NOMO-1 treated with DMSO at 0.1 percent for 48 hours (cell line): ENCODE measurements at regions not wholly inside any gene's neighbourhood (a gene's known extent, or its start where the extent isn't known, plus 50 kb on each side); places are given as distances from the start of the nearest gene placed in this dataset.

Experiments
- DNase-seq: peaks from one replicate; lab custom pipeline; 2025; ENCODE audit not compliant: unreplicated experiment; lab: John Stamatoyannopoulos, UW

DNA sequence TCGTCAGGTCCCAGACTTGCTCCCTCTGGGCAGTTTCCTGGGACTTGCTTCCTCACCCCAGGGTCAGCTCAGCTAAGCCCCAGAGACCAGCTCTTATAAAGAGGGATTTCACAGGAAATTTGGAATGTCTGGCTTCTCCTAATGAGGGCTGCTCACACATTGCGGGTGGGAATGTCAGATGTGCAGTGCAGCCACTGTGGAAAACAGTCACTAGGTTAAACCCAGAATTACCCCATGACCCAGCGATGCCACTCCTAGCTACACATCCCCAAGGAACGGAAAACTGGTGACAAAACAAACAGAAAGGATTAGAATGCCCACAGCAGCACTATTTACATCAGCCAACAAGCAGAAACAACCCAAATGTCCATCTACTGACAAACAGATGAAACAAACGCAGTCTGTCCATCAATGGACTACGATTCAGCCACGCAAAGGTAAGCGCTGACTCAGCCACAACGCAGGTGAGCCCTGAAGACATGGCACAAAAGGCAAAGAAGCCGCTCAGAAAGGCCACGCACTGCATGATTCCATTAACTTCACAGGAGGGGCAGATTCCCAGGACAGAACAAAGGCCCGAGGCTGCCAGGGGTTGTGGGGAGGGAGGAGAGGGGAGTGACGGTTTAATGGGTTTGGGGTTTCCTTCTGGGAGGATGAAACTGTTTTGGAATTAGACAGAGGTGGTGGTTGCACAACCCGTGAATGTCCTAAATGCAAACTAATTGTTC lies 63.0 kb downstream of the NCOR2 start:
- no peak for DNase-seq

DNA sequence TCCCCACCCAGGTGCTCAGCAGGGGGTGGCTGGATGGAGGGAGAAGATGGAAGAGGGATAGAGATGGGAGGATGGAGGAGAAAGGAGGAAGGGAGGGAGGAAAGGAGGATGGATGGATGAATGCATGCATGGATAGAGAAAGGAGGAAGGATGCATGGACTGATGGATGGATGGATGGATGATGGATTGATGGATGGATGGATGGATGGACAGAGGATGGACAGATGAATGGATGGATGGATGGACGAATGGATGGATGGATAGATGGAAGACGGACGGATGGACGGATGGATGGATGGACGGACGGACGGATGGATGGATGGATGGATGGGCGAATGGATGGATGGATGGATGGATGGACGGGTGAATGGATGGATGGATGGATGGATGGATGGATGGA lies 64.1 kb downstream of the NCOR2 start:
- no peak for DNase-seq

DNA sequence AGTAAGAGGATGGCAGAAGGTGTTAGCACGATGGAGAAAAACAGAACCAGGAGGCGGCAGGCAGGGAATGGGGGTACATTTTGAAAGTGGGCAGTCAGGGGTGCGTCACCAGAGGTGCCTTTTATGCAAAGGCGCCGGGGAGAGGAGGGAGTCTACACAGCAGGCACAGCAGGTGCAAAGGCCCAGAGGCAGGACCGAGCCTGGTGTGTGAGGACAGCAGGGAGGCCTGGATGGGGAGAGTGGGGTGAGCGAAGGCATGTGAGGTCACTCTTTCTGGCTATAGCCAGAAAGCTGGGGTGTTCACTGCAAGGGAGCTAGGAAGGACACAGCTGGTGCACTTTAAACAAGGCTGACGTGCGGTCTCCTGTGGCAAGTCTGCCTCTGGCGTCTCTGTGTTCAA lies 65.0 kb downstream of the NCOR2 start:
- DNase-seq = no peak

DNA sequence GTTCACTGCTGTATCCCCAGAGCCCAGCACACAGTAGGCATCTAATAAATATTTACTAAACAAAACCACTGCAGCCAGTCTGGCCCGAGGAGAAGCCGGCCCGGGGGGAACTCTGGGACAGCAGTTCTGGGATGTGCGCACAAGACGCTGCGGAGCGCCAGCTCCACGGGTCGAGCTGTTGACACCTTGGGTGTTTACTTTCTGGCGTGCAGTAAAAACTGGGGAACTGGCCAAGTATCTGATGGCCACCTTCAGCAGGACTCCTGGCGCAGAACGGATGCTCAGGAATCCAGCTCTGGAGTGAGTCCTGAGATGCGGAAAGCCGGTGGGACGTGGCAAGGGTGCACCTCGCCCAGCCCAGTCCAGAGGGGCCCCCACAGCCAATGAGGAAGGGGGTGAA lies 65.6 kb downstream of the NCOR2 start:
- no peak for DNase-seq

DNA sequence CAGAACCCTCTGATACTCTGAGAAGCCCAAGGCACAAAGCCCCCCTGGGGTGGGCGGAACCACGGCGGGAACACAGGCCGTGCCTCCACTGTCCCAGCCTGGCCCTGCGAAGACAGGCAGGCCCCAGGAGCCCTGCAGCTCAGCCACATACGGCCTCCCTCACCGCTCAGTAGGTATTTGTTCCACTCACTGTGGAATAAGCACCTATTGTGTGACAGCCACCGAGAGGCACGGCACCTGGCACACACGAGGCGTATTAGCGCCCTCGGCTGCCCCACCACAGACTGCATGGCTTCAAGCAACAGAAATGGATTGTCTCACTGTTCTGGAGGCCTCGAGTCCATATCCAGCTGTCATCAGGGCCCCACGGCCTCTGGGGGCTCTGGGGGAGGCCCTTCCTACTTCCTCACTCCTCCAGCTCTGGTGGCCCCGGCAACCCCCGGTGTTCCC lies 66.3 kb downstream of the NCOR2 start:
- no peak for DNase-seq

DNA sequence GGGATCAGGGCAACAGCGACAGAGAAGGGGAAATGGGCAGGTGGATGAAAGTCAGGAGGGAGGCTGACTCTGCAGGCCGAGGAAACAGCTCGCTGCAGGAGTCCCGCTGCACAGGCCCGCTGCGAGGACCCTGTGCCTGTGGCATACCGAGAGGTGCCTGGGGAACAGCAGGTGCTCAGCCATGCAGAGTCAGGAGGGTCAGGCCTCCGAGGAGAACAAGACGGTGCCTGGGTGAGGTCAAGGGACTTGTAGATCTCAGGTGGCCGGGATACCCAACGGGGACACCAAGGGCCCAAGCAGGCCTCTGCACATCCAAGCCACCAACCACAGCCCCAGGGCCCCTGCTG lies 67.5 kb downstream of the NCOR2 start:
- no peak for DNase-seq

DNA sequence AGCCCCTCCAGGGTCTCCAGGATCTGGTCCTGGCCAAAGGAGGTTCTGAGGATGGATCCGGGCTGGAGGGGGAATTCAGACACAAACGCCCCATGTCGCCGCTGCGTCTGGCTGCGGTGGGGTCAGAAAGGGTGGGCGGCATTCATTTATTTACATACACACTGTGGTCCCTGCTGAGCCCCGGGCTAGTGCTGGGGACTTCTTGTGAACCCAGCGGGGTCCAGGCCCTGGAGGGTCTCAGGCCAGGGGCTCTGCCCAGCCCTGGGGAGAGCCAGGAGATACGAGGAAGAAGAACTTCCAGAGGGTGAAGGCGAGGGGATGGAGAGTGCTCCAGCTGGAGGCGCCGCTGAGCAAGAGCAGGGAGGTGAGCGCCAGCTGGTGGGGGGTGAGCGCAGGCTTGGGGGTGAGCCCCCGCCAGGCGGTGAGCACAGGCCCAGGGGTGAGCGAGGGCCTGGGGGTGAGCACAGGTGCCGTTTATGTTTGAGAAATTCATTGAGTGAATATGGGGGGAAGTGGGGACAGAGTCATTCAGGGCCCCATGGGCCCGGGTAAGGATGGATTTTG lies 68.1 kb downstream of the NCOR2 start:
- no peak for DNase-seq

DNA sequence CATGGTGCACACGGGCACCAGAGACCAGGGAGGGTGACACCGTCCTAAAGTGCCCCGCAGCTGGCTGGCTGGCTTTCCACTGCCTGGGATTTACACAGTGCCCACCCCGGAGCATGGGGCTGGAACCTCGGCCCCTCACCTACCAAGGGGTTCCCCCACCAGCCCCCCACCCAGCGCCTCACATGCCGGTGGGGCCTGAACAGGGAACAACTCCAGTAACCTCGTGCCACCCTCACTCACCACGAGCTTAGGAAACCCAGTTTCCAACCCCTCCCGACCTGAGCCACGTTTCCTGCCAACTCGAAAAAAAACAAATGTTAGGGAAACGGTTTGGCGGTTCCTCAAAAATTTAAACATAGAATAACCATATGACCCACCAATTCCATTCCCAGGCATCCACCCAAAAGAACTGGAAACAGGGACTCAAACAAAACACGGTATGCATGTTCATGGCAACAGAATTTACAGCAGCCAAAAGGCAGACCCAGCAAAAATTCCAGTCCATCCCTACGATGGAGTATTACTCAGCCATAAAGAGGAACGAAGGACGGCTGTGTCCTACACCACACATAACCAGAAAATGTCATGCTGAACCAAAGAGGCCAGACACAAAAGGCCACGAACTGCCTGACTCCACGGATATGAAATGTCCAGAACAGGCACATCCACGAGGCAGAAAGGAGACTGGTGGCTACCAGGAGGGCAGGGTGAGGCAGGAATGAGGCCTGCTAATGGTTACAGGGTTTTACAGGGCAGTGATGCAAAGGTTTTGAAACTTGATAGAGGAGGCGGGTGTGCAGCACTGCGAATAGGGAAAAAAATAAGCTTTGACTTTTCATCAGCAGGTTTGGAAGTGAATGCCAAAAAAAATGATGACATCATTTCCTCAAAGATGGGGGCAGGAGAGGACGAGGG lies 68.9 kb downstream of the NCOR2 start:
- no peak for DNase-seq

DNA sequence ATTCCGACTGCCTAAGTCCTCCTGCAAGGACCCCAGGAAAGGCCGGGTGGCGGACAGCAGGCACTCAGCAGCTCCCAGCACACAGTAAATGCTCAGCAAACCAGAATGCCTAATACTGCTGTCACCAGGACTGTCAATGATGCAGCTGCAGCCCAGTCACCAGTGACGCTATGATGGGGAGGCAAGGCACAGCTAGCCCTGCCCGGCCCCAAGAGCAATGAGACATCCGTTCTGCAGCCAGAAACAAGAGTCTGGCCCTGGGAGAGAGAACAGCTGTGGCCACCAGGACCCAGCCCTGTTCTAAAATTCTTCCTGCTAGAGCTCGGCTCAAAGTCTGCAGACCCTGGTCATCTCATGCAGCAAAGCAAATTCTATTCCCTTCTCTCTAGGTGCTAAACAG lies 69.8 kb downstream of the NCOR2 start:
- no peak for DNase-seq

DNA sequence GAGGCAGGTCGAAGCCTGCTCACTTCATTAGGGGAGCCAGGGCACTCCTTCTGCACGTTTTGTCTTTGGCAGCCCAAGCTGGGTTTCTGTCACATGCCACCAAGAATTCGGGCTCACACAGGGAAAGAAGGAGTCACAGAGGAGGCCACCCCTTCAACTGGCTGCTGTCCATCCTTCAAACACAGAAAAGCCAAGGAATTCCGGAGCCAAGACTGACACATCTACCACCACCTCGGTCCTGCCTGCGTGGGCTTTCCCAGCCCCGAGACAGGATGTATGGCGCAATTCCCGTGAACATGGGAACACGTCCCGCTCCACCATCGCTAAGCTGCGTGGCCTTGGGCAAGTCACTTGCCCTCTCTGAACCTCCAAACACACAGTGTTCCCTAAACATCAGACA lies 70.4 kb downstream of the NCOR2 start:
- DNase-seq = no peak

DNA sequence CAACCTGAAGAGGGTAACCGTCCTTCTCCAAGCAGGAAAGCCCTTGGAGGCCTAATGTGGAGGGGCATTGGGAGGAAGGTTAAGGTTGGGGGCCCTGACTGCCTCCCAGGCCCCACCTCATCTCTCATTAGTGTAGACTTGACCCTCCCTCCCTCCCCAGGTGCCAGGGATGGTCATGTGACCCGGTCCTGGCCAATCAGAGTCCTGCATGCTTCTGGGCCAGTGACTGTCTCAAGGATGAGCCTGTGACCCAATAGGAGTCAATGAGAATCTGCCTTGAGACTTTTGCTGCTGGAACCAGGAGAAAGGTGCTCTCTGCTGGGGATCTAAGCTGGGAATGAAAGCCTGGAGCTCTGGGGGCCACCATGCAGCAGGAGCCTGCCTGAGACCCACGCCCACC lies 70.8 kb downstream of the NCOR2 start:
- DNase-seq = no peak

DNA sequence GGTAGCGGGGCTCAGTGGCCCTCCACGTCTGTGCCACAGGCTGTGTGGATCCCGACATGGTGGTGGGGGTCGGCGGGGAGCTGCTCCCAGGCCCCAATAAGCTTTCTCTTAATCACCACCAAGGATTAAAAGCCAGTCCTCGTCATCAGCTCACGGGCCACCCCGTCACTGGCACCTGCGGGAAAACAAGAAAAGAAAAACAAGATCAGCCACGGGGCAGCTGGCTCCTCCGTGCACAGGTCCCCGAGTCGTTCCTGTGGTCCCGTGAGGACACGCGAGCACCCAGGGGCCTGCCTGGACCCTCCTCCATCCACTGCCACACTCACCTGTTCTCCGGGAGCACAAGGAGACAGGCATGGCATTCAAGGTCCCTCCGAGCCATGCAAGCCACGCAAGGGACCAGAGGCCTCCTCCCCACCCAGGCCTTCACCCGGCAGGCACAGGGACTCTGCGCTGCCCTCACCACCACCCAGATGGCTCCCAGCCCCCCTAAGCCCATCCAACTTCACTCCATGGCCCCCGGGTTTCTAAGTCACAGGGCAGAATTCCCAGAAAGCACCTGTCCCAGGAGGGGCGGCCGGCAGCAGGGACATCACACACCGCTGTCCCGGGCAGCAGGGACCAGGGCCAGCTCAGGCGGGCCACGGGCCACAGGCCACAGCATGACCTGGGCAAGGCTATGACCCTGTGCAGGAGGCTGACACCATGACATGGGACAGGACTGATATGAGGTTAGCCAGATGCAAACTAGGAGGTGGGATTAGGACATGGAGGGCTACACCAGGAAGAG lies 72.0 kb downstream of the NCOR2 start:
- no peak for DNase-seq

DNA sequence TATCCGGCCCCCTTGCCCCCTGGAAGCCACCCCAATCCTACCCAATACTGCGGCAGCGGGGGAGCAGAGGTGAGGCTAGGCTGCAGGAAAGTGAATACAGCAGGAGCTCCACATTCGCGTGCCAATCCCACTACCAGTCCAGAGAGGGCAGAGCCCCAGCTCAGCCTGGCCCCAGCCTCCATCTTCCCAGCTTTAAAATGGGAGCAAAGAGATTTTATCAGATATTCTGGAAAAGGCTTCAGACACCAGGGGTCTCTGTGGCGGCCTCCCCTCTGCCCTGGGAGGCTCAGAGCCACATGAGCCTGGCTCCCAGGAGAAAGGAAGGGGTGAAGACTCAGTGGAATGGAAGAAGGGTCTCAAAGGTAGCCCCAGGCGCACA lies 72.7 kb downstream of the NCOR2 start:
- no peak for DNase-seq

DNA sequence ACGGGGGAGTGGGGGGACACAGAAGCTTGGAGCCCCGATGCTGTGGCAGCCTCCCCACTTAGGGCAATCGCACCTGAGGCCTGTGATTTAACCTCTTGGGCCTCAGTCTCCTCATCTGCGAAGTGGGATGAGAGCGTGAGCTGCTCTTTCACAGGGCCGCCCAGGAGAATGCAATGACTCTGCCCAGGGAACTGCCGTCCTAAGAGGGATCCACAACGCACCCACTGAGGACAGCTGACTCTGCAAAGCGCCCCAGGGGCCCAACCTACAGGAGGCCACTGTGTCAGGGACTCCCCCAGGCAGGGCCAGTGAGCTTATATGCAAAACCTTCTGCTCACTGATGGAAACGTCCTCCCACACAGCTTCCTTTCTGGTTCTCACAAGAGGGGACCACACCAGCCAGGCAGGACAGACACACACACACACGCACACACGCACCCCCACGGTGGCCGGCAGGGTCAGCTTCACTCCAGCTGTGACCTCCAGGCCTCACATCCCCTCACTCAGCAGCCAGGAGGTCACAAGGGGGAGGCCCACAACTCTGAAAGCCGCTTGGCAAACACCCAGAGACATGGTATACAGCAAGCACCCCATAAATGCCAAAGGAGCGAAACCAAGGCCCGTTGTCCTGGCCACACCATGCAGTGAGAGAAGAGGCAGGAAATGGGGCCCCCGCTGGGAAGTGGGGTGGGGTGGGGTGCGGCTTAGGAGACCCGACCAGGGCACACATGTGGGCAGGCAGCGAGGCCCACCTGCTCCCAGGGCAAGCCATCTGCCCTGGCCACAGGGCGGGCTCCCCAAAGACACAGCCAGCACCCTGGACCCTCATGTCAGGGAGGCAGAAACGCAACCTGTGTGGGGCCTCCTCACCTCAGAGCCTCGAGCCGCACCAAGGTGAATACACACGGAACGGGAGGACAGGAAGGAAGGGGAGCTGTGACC lies 73.3 kb downstream of the NCOR2 start:
- no peak for DNase-seq

DNA sequence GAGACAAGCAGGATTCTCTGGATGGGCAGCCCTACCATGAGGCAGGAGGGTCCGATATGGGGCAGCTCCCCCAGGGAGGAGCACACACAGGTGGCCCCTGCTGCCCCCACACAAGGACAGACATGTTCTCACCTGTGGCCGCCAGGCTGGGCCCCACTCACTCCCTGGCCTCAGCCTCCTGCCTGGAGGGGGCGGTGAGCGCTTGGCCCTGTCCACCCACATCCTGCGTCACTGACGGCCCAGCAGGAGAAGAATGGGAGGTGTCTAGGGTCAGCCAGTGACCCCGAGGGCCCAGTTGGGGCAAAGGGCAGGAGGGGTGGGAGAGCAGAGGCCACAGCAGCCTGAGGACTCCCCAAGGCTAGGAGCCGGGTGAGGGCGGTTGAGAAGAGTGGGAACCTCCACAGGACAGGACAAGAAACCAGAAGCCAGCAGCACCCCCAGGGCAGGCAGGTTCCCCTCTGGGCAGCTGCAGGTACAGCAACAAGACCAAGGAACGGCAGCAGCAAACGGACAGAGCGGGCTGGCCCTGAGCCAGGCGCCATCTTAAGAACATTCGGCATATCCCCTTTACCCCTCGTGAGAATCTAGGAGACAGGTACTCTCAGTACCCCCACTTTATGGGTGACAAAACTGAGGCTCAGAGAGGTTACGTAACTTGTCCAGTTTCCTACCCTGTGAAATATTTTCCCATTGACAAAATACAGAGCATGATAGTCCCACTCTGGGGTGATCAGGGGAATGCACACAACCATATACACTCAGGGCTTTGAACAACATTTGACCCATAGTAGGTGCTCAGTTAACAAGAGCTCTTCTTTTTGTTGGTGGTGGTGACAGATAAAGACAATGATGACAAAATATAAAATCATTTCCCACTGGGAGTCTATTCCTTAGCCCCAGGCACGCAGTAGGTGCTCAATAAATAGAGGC lies 74.3 kb downstream of the NCOR2 start:
- no peak for DNase-seq

DNA sequence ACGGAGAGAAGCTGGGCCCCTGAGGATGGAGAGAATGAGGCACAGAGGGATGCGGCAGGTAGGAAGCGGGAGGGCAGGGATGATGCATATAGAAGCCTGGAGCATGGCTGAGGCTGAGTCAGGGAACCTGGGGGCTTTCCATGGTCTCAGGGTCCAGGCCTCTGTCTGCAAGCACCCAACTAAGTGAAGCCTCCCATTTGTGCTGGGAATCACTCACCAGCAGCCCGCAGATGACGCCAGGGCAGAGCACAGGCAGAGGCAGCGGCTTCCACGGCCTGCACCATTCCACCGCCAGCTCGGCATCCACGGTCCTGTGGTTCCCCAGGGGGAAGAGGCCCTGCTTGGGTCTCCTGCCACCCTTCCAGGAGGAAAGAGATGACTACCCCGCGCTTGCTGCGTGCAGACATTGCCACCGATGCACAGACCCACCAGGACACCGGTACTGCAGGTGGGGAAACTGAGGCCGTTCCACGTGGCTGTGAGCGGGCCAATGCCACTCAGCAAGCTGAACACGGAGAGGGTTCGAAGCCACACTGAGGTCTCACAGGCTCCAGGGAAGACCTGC lies 75.5 kb downstream of the NCOR2 start:
- DNase-seq = no peak

DNA sequence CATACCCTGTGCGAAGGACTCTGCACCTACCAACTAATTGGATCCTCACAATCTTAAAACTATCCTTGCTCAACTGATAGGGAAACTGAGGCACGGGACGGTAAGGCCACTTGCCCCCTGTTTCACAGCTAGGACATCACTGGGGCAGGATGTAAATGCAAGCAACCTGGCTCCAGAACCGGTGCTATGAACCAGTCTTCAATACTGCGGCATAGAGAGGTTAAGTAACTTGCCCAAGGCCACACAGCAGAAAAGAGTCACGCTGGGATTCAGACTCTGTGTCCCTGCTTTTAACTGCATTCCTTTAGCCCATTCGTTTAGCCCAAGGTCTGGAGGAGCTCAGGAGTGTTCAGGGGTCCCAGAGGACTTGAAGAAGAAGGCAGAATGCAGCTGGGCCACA lies 76.1 kb downstream of the NCOR2 start:
- DNase-seq = no peak

DNA sequence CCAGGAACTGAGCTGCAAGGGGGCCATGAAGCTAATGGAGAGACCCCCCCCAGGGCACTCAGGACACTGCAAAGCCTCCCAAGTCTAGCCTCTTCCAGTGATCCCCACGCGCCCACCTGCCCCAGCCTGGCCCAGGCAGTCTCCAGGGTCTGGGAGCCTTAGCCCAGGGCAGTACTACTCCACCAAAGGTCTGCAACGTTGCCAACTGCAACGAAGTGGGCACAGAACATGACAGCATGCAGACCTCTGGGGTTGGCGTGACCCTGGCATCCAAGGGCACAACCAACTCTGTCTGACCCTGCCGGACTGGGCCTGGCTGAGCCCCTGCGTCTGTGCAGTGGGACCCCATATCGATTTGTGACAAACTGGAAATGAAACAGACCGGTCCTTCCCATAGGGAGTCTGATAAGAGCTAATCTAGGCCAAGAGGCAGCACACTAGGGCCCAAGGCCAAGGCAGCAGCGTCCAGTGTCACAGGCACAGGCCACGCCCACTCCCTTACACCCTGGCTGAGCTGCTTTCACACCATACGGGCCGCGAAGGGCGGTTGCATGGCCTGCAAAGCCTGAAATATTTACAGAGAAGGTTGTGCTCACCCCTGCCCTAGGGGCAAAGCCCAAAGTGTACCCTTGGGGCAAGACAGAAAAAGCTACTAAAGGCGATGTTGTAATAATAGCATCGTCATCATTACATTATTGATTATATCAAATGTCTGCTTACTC lies 76.7 kb downstream of the NCOR2 start:
- DNase-seq = no peak
